H9 (cell line): ENCODE measurements at regions not wholly inside any gene's neighbourhood (a gene's known extent, or its start where the extent isn't known, plus 50 kb on each side); places are given as distances from the start of the nearest gene placed in this dataset.

Experiments used
- DNase-seq: peaks from one replicate; pipeline ENCODE4 v3.0.0-alpha.2; 2017
- H2AFZ ChIP-seq: one replicate; pipeline ENCODE4 v1.6.1; 2013; ENCODE audit warnings: mild to moderate bottlenecking, low read length, control low read depth, moderate library complexity
- H2AK5ac ChIP-seq: 2 replicates; pipeline ENCODE4 v1.6.1; 2013; ENCODE audit warnings: low read length, control low read depth, mixed read lengths; ENCODE audit not compliant: insufficient read length
- H2BK120ac ChIP-seq: one replicate; pipeline ENCODE4 v1.6.1; 2013; ENCODE audit warnings: low read depth, mild to moderate bottlenecking, low read length, control low read depth, inconsistent platforms; ENCODE audit not compliant: poor library complexity, severe bottlenecking
- H2BK12ac ChIP-seq: 2 replicates; pipeline ENCODE4 v1.6.1; 2013; ENCODE audit warnings: low read length, control low read depth, mixed read lengths, low read depth; ENCODE audit not compliant: insufficient read length
- H2BK15ac ChIP-seq: 2 replicates; pipeline ENCODE4 v1.6.1; 2013; ENCODE audit warnings: low read depth, low read length, control low read depth
- H2BK20ac ChIP-seq: one replicate; pipeline ENCODE4 v1.6.1; 2013; ENCODE audit warnings: low read depth, mild to moderate bottlenecking, low read length, control low read depth, inconsistent platforms; ENCODE audit not compliant: poor library complexity, severe bottlenecking
- H2BK5ac ChIP-seq: 2 replicates; pipeline ENCODE4 v1.6.1; 2013; ENCODE audit warnings: low read length, control low read depth, mixed read lengths; ENCODE audit not compliant: insufficient read length
- H3K14ac ChIP-seq: 2 replicates; pipeline ENCODE4 v1.6.1; 2013; ENCODE audit warnings: low read length, control low read depth; ENCODE audit not compliant: insufficient read depth
- H3K18ac ChIP-seq: 2 replicates; pipeline ENCODE4 v1.6.1; 2013; ENCODE audit warnings: low read depth, mild to moderate bottlenecking, mixed read lengths, low read length, control low read depth; ENCODE audit not compliant: insufficient read length
- H3K23ac ChIP-seq: 2 replicates; pipeline ENCODE4 v1.6.1; 2013; ENCODE audit warnings: low read length, control low read depth, mixed read lengths, low read depth; ENCODE audit not compliant: insufficient read length
- H3K23me2 ChIP-seq: 2 replicates; pipeline ENCODE4 v1.6.1; 2013; ENCODE audit warnings: low read depth, mild to moderate bottlenecking, mixed read lengths, low read length, control low read depth; ENCODE audit not compliant: insufficient read length, poor library complexity, severe bottlenecking
- H3K27ac ChIP-seq: 2 replicates; pipeline ENCODE4 v1.5.1; 2013; ENCODE audit warnings: low read length, control low read depth, mixed read lengths, low read depth; ENCODE audit not compliant: insufficient read length
- H3K27me3 ChIP-seq: 2 replicates; pipeline ENCODE4 v1.6.1; 2013; ENCODE audit warnings: low read length, control low read depth, inconsistent platforms; ENCODE audit not compliant: insufficient read depth
- H3K4ac ChIP-seq: 2 replicates; pipeline ENCODE4 v1.6.1; 2013; ENCODE audit warnings: low read depth, mild to moderate bottlenecking, control low read depth, inconsistent platforms, low read length, moderate library complexity
- H3K4me1 ChIP-seq: 2 replicates; pipeline ENCODE4 v1.6.1; 2013; ENCODE audit warnings: low read length, control low read depth, inconsistent platforms; ENCODE audit not compliant: insufficient read depth
- H3K4me2 ChIP-seq: 2 replicates; pipeline ENCODE4 v1.6.1; 2013; ENCODE audit warnings: low read length, control low read depth, mixed read lengths; ENCODE audit not compliant: insufficient read length, insufficient read depth
- H3K56ac ChIP-seq: 2 replicates; pipeline ENCODE4 v1.6.1; 2013; ENCODE audit warnings: low read depth, mild to moderate bottlenecking, mixed read lengths, low read length, control low read depth; ENCODE audit not compliant: insufficient read length
- H3K79me1 ChIP-seq: 2 replicates; pipeline ENCODE4 v1.6.1; 2013; ENCODE audit warnings: low read depth, mild to moderate bottlenecking, moderate library complexity, low read length, control low read depth, inconsistent platforms; ENCODE audit not compliant: insufficient read depth, poor library complexity, severe bottlenecking
- H3K79me2 ChIP-seq: 2 replicates; pipeline ENCODE4 v1.6.1; 2013; ENCODE audit warnings: low read length, control low read depth, inconsistent platforms; ENCODE audit not compliant: insufficient read depth
- H3K9ac ChIP-seq: 2 replicates; pipeline ENCODE4 v1.6.1; 2013; ENCODE audit warnings: low read length, control low read depth, mixed read lengths; ENCODE audit not compliant: insufficient read length; ENCODE audit errors: extremely low read depth
- H3K9me3 ChIP-seq: one replicate; pipeline ENCODE4 v1.6.1; 2013; ENCODE audit warnings: low read depth, low read length, inconsistent platforms; ENCODE audit not compliant: control insufficient read depth
- H3T11ph ChIP-seq: one replicate; pipeline ENCODE4 v1.6.1; 2013; ENCODE audit warnings: mild to moderate bottlenecking, low read length, control low read depth, inconsistent platforms
- H4K20me1 ChIP-seq: one replicate; pipeline ENCODE4 v1.6.1; 2013; ENCODE audit not compliant: control insufficient read depth, insufficient read length, insufficient read depth
- H4K5ac ChIP-seq: 2 replicates; pipeline ENCODE4 v1.6.1; 2013; ENCODE audit warnings: low read depth, mild to moderate bottlenecking, mixed read lengths, low read length, control low read depth; ENCODE audit not compliant: insufficient read length
- H4K8ac ChIP-seq: replicated peaks from 2 replicates; pipeline ENCODE4 v1.6.1; 2013; ENCODE audit warnings: low read length, control low read depth, mixed read lengths, low read depth; ENCODE audit not compliant: insufficient read length
- H4K91ac ChIP-seq: 2 replicates; pipeline ENCODE4 v1.6.1; 2013; ENCODE audit warnings: low read depth, mild to moderate bottlenecking, moderate library complexity, mixed read lengths, low read length, control low read depth; ENCODE audit not compliant: insufficient read length
- H3K27ac Mint-ChIP-seq, 3 experiments: 2 replicates in 2 of 3; 3 replicates in 1 of 3; pipeline ENCODE4 v1.8.0; 2020 to 2021; ENCODE audit warnings: mixed read lengths in 3 of 3, mild to moderate bottlenecking in 1 of 3, moderate library complexity in 1 of 3
- H3K27me3 Mint-ChIP-seq: 2 replicates; pipeline ENCODE4 v1.8.0; 2021; ENCODE audit warnings: low read depth, mild to moderate bottlenecking, moderate library complexity, mixed read lengths
- H3K36me3 Mint-ChIP-seq, 3 experiments: 2 replicates in 2 of 3; 3 replicates in 1 of 3; pipeline ENCODE4 v1.8.0; 2020 to 2021; ENCODE audit warnings: low read depth in 3 of 3, mixed read lengths in 3 of 3; ENCODE audit not compliant: insufficient read depth in 1 of 3
- H3K4me1 Mint-ChIP-seq, 2 experiments: 2 replicates each; pipeline ENCODE4 v1.8.0; 2020; ENCODE audit warnings: mixed read lengths in 2 of 2
- H3K4me3 Mint-ChIP-seq, 2 experiments: 2 replicates in 1 of 2; 3 replicates in 1 of 2; pipeline ENCODE4 v1.8.0; 2020 to 2021; ENCODE audit warnings: mild to moderate bottlenecking in 2 of 2, mixed read lengths in 2 of 2, moderate library complexity in 1 of 2
- H3K9me3 Mint-ChIP-seq, 2 experiments: 2 replicates in 1 of 2; 3 replicates in 1 of 2; pipeline ENCODE4 v1.8.0; 2020; ENCODE audit warnings: mild to moderate bottlenecking in 2 of 2, mixed read lengths in 2 of 2, moderate library complexity in 1 of 2
- CTCF ChIP-seq: fragments of 200-600 bp; sonication (generic); conservative IDR thresholded peaks from 3 replicates; pipeline ENCODE4 v1.8.0; 2021; ENCODE audit warnings: antibody characterized with exemption, mild to moderate bottlenecking
- WGBS: extraction: QIAGEN DNeasy Blood & Tissue Kit; methylation state at CpG from one replicate; pipeline ENCODE4 v1.1.7; 2013; ENCODE audit warnings: missing lambda C conversion rate, low lambda C conversion rate, mixed read lengths; ENCODE audit not compliant: insufficient read length; ENCODE audit errors: extremely low coverage; 5-methylcytosine and 5-hydroxymethylcytosine counted together

GRCh38 chr22:47933226-47933625 is 1170.8 kb downstream of the TBC1D22A start:
- Histone ChIP-seq H3K9me3 (peaks cover 8% of the 10 kb centered on the region), H3K27ac (no peak overlapping the region), H4K8ac (no peak overlapping the region), H2AFZ (no peak overlapping the region), H3T11ph (no peak overlapping the region), H3K79me1 (no peaks in the 10 kb centered on the region), H3K27me3 (no peaks in the 10 kb centered on the region), H4K5ac (no peak overlapping the region), H3K4me1 (no peaks in the 10 kb centered on the region), H2BK15ac (no peak overlapping the region), H3K18ac (no peak overlapping the region), H3K9ac (no peak overlapping the region), H3K56ac (no peak overlapping the region), H3K23me2 (no peaks in the 10 kb centered on the region), H3K14ac (no peak overlapping the region), H3K4ac (no peak overlapping the region), H3K23ac (no peak overlapping the region), H2BK12ac (no peak overlapping the region), H3K79me2 (no peaks in the 10 kb centered on the region), H3K4me2 (no peak overlapping the region), H2BK20ac (no peak overlapping the region), H2AK5ac (no peak overlapping the region), H2BK120ac (no peak overlapping the region), H4K20me1 (no peaks in the 10 kb centered on the region), H4K91ac (no peak overlapping the region), H2BK5ac (no peak overlapping the region)
- no peak for DNase-seq
- H3K4me3 Mint-ChIP-seq: no peak overlapping the region
- TF ChIP-seq CTCF: no peak
- H3K4me1 Mint-ChIP-seq: no peaks in the 10 kb centered on the region
- H3K27me3 Mint-ChIP-seq: peaks cover 1% of the 10 kb centered on the region
- H3K36me3 Mint-ChIP-seq: peaks cover 0 to 13% (median 2%) of the 10 kb centered on the region in 3 experiments; a peak in 3 of 7 replicates
- no CpG with 5 or more reads among the region's 4 CpGs for WGBS
- peaks cover 29 to 83% of the 10 kb centered on the region in 2 experiments for H3K9me3 Mint-ChIP-seq
- no peak overlapping the region for H3K27ac Mint-ChIP-seq
